ENCODE measurements at regions not wholly inside any gene's neighbourhood (a gene's known extent, or its start where the extent isn't known, plus 50 kb on each side); places are given as distances from the start of the nearest gene placed in this dataset.

- TF ChIP-seq GRHL1 (CRISPR knock-in tag; conservative IDR thresholded peaks at IDR 0.05), result no peak
- TF ChIP-seq, protein P1, sequence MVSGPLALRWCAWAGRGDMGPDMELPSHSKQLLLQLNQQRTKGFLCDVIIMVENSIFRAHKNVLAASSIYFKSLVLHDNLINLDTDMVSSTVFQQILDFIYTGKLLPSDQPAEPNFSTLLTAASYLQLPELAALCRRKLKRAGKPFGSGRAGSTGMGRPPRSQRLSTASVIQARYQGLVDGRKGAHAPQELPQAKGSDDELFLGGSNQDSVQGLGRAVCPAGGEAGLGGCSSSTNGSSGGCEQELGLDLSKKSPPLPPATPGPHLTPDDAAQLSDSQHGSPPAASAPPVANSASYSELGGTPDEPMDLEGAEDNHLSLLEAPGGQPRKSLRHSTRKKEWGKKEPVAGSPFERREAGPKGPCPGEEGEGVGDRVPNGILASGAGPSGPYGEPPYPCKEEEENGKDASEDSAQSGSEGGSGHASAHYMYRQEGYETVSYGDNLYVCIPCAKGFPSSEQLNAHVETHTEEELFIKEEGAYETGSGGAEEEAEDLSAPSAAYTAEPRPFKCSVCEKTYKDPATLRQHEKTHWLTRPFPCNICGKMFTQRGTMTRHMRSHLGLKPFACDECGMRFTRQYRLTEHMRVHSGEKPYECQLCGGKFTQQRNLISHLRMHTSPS (CRISPR knock-in tag; IDR thresholded peaks at IDR 0.05; ENCODE audit: low read depth), result no peak
- TF ChIP-seq ETS1 (CRISPR knock-in tag; IDR thresholded peaks at IDR 0.05), result no peak
- TF ChIP-seq NFATC3 (CRISPR knock-in tag; IDR thresholded peaks at IDR 0.05), result no peak
- TF ChIP-seq ZNF644 (CRISPR knock-in tag; IDR thresholded peaks at IDR 0.05; ENCODE audit: low read depth), result no peak
- TF ChIP-seq CAMTA2 (CRISPR knock-in tag; IDR thresholded peaks at IDR 0.05; ENCODE audit: borderline replicate concordance), result no peak
- TF ChIP-seq ZSCAN12 (CRISPR knock-in tag; IDR thresholded peaks at IDR 0.05), result no peak
- TF ChIP-seq CCDC6 (CRISPR knock-in tag; IDR thresholded peaks at IDR 0.05), result no peak
- TF ChIP-seq ZNF781 (CRISPR knock-in tag; IDR thresholded peaks at IDR 0.05; ENCODE audit: borderline replicate concordance, not compliant biosample characterization), result no peak
Measured at GRCh38 chr9:13568841-13569601, 289.5 kb upstream of the MPDZ start (continued).
